ENCODE measurements at regions not wholly inside any gene's neighbourhood (a gene's known extent, or its start where the extent isn't known, plus 50 kb on each side); places are given as distances from the start of the nearest gene placed in this dataset.

GRCh38 chr4:173866322-173867026, 336.4 kb upstream of the HAND2 start:
- FAIRE-seq (no peak), ATAC-seq (no peak), DNase-seq (ENCODE audit: extremely low read depth in 1 of 4, low spot score in 3 of 4) (no peak)
- intact Hi-C loops (cut with micrococcal nuclease) (no loop called here), in situ Hi-C loops (cut with MboI) (no loop called here)
- no peaks in the 10 kb centered on the region for H3K9me3 ChIP-seq (replicated peaks; ENCODE audit: control insufficient read depth, insufficient read depth, low read depth, low read length)
- no peaks in the 10 kb centered on the region for H3K27me3 ChIP-seq (ENCODE audit: control insufficient read depth in 2 of 2, insufficient read depth in 2 of 2, low read length in 2 of 2)
- no peaks in the 10 kb centered on the region for H3K9me1 ChIP-seq (ENCODE audit: control insufficient read depth, insufficient read depth, low read length)
- no peak overlapping the region for H3K4me3 ChIP-seq
- H2AFZ ChIP-seq (ENCODE audit: low read depth, low read length), result no peak overlapping the region
- H3K9ac ChIP-seq (ENCODE audit: insufficient read depth in 1 of 2, low read depth in 2 of 2, low read length in 2 of 2), result no peak overlapping the region
- H3K27ac ChIP-seq (ENCODE audit: extremely low read depth, low read depth, low read length), result no peak overlapping the region
- ChIA-PET POLR2A (no interaction called here), CTCF (ENCODE audit: low intra/inter-chr PET ratio) (no interaction called here)
- H3K4me1 ChIP-seq (replicated peaks in 1 of 2; ENCODE audit: control insufficient read depth in 2 of 2, insufficient read depth in 2 of 2, low read length in 2 of 2), result no peaks in the 10 kb centered on the region
- H4K20me1 ChIP-seq (replicated peaks; ENCODE audit: control insufficient read depth, insufficient read depth, low read length), result no peaks in the 10 kb centered on the region
- no peaks in the 10 kb centered on the region for H3K36me3 ChIP-seq (ENCODE audit: control insufficient read depth, insufficient read depth, low read length)
- 2% methylated on average over 3 of the region's 3 CpGs for WGBS (ENCODE audit: insufficient coverage, low coverage, missing lambda C conversion rate)
- H3K4me2 ChIP-seq (ENCODE audit: insufficient read depth, low read length), result no peak overlapping the region
- H3K79me2 ChIP-seq (ENCODE audit: control insufficient read depth, insufficient read depth, low read length), result no peaks in the 10 kb centered on the region
- TF ChIP-seq ZBTB5 (IDR thresholded peaks at IDR 0.05), result no peak
- no peak for TF ChIP-seq NFXL1 (CRISPR knock-in tag; IDR thresholded peaks at IDR 0.05)
- TF ChIP-seq ZNF274 (IDR thresholded peaks at IDR 0.05; ENCODE audit: borderline replicate concordance, low read depth, low read length), result no peak
- TF ChIP-seq HDGF (IDR thresholded peaks at IDR 0.05), result no peak
- TF ChIP-seq ELK1 (CRISPR knock-in tag; IDR thresholded peaks at IDR 0.05), result no peak
- TF ChIP-seq POLR3A (IDR thresholded peaks at IDR 0.05; ENCODE audit: borderline replicate concordance, extremely low read depth, insufficient read depth, insufficient read length), result no peak
- TF ChIP-seq HDAC8 (tag; IDR thresholded peaks at IDR 0.05), result no peak
- no TSS peak for BruUV-seq (replicated peaks)

Measured in K562 (cell line).